Stimulated activated CD4-positive, alpha-beta T cell treated with anti-CD3 and anti-CD28 coated beads, Interleukin-2, amount 100 ng/mL, for 24 hours (primary cell): ENCODE measurements at regions not wholly inside any gene's neighbourhood (a gene's known extent, or its start where the extent isn't known, plus 50 kb on each side); places are given as distances from the start of the nearest gene placed in this dataset.
"Not testable (repeated sequence)": the region's sequence is repeated elsewhere in the genome, so short reads cannot be mapped to it uniquely, and the experiment has no call there.

Experiments used
- DNase-seq, 2 donors: peaks; one replicate each; pipeline ENCODE4 v3.0.0-alpha.2; 2020

- not testable (repeated sequence) for DNase-seq
These were observed 1172.4 kb upstream of the ADGRB3 start for GRCh38 chr6:67462725-67463124.

- DNase-seq: no peak
These were observed 1175.5 kb upstream of the ADGRB3 start for GRCh38 chr6:67459556-67459955.

GRCh38 chr6:67458265-67458664, 1176.8 kb upstream of the ADGRB3 start:
- no peak for DNase-seq

- DNase-seq: no peak
These were observed 1183.2 kb upstream of the ADGRB3 start for GRCh38 chr6:67451874-67452273.

- DNase-seq: no peak
These were observed 1184.4 kb upstream of the ADGRB3 start for GRCh38 chr6:67450641-67451040.

- no peak for DNase-seq
These were observed 1185.5 kb upstream of the ADGRB3 start for GRCh38 chr6:67449602-67450001.

GRCh38 chr6:67433124-67433523, 1202.0 kb upstream of the ADGRB3 start:
- no peak for DNase-seq

GRCh38 chr6:67431076-67431475, 1204.0 kb upstream of the ADGRB3 start:
- no peak for DNase-seq

GRCh38 chr6:67426686-67427085, 1208.4 kb upstream of the ADGRB3 start:
- DNase-seq: not testable (repeated sequence)

GRCh38 chr6:67412035-67412434, 1223.0 kb upstream of the ADGRB3 start:
- no peak for DNase-seq

GRCh38 chr6:67411036-67411435, 1224.0 kb upstream of the ADGRB3 start:
- DNase-seq: no peak

GRCh38 chr6:67394254-67394653, 1240.8 kb upstream of the ADGRB3 start:
- no peak for DNase-seq

GRCh38 chr6:67393356-67393755, 1241.7 kb upstream of the ADGRB3 start:
- DNase-seq: no peak

GRCh38 chr6:67391955-67392354, 1243.1 kb upstream of the ADGRB3 start:
- DNase-seq: no peak

- no peak for DNase-seq
These were observed 1265.4 kb upstream of the ADGRB3 start for GRCh38 chr6:67369679-67370078.

GRCh38 chr6:67362976-67363375, 1272.1 kb upstream of the ADGRB3 start:
- DNase-seq: no peak

GRCh38 chr6:67361264-67361663, 1273.8 kb upstream of the ADGRB3 start:
- DNase-seq: no peak

GRCh38 chr6:67358241-67358640, 1276.8 kb upstream of the ADGRB3 start:
- no peak for DNase-seq

- no peak for DNase-seq
These were observed 1281.2 kb upstream of the ADGRB3 start for GRCh38 chr6:67353861-67354260.

- DNase-seq: no peak
These were observed 1282.4 kb upstream of the ADGRB3 start for GRCh38 chr6:67352717-67353116.

GRCh38 chr6:67350729-67351128, 1284.4 kb upstream of the ADGRB3 start:
- no peak for DNase-seq

GRCh38 chr6:67345946-67346345, 1289.1 kb upstream of the ADGRB3 start:
- no peak for DNase-seq

- DNase-seq: no peak
These were observed 1299.1 kb upstream of the ADGRB3 start for GRCh38 chr6:67336014-67336413.

GRCh38 chr6:67331304-67331703, 1303.8 kb upstream of the ADGRB3 start:
- DNase-seq: no peak

- no peak for DNase-seq
These were observed 1306.8 kb upstream of the ADGRB3 start for GRCh38 chr6:67328269-67328668.

GRCh38 chr6:67300430-67301040, 1334.5 kb upstream of the ADGRB3 start:
- no peak for DNase-seq
